Superior temporal gyrus (tissue), 1 donor: ENCODE measurements at regions not wholly inside any gene's neighbourhood (a gene's known extent, or its start where the extent isn't known, plus 50 kb on each side); places are given as distances from the start of the nearest gene placed in this dataset.

Experiments
- DNase-seq: peaks from one replicate; pipeline ENCODE4 v3.0.0-alpha.2; 2016; ENCODE audit errors: extremely low spot score

DNA sequence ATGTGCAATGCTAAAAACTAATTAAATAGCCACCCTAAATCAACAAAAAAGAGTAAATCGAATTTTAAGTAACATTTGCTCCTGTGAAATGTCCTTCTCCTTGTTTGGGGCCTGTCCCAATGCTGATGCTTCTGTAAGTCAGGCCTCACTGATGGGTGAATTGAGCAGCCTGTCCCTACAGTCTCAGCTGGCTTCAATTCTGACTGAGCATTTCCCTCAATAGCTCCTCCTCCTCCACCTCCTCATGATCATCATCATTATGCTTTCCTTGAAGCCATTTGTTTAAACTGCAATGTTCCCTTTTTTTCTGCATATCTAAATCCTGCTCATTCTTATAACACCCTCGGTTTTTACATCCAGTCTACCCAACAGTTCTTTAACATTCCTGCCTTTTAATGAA is 137.2 kb upstream of the CELF4 start:
- DNase-seq: no peak

DNA sequence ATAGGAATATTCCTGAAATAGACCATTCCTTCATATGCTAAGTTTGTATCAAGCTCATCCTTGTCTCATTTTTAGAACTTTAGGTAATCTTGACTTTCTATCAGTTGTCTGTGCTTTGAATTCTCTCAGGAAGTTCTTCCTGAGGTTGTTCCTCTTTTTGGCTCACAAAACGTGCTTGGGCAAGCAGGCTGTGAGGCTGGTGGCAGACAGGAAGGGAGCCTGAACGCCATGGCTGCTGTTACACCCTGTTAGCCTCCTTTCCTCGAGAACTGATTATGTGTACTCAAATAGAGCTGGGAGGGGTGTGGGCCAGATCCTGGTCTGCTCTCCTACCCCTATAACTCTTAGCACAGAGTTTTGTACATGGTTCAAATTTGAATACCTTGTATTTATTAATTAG is 136.4 kb upstream of the CELF4 start:
- no peak for DNase-seq

DNA sequence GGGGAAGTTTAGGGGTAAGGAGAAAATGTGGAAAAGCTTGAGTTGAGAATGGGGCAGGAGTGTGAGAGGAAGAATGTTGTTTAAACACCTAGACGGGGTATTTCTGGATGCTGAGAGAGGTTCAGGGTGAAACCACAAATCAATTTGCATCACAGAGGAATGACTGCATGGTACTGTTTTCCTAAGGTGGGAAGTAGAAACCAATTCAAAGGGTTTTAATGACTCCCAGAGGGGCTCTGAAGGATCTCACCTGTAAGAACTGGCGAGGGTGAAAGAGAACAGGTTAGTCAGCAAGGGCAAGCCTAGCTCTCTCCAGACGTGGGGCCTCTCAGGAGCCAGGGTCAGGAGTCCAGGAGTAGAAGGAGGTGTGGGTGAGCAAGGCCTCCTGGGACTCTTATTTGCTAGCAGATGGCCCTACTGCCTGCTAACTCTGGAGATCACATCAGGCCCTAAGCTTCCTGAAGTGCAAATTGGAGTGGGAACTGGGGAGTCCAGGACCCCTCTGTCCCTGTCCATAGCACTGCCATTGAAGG is 133.0 kb upstream of the CELF4 start:
- DNase-seq: no peak

DNA sequence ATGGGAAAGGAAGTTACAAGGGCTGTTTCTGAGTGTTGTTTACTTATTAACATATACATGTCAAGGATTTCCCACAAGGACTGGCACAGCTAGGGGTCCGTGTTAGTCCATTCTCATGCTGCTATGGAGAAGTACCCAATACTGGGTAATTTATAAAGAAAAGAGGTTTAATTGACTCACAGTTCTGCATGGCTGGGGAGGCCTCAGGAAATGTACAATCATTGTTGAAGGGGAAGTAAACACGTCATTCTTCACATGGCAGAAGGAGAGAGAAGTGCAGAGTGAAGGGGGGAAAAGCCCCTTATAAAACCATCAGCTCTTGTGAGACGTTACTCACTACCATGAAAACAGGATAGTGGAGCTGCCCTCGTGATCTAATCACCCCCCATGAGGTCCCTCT is 128.9 kb upstream of the CELF4 start:
- DNase-seq: no peak

DNA sequence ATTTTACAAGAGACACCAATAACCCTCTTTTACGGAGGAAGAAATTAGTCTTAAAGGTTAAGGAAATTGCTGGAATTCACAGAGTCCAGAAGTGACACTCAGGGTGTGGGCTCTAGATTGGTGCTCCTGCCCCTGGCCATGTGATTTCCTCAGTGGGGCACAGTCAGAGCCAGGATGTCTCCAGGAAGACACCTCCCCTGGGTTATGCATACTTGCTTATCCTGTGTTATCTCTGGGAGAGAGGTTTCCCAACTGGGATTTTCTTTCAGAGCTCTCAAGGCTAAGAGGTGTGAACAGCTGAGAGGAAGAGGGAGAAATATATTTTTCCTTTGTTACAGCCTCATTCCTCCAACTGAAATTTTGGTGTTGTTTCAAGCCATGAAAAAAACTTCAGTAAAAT is 125.6 kb upstream of the CELF4 start:
- no peak for DNase-seq

DNA sequence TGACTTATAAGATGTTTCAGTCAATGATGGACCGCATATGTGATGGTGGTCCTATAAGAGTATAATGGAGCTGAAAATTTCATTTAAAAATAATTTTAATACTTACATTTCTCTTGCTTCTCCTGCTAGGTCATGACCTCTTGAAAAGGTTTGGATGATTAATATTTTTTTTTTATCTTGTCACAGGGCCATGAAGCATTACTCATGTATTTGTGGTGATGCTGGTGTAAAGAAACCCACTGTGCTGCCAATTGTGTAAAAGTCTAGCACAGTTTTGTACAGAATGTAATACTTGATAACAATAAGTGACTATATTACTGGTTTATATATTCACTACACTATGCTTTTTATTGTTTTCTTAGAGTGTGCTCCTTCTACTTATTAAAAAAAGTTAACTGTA is 124.2 kb upstream of the CELF4 start:
- DNase-seq: no peak

DNA sequence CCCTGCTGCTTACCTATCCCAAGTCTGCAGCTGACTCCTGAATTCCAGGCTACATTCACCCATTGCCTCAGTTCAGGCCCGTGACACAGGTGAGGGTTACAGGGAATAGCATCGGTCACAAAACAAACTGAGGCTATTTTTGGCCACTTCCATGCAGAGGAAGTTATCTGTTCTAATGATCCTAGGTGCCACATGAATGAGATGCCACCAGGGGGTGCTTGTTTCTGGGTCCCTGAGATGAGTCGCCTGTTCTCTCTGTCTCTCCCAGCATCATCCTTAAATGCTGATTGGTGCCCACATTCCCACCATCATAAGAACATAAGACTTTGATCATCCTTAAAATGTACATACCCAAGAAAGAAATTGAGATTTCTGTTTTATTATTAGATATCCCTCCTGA is 119.0 kb upstream of the CELF4 start:
- no peak for DNase-seq

DNA sequence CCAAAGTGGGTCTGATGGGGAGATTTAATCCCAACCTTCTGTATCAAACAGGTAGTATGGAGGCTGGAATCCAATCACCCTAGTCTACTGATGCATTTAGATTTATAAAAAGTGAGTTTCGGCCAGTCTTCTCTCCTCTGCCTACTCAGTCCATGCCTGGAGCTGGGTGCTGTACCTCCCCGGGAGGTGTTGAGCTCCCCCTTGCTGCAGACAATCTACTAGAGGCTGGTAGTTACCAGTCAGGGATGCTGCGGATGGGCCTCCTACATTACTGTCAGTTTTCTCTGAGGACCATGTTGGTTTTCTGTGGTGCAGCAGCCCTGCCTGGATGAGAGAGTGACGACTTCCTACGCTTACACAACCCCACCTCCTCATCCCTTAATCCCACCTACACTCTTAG is 118.6 kb upstream of the CELF4 start:
- DNase-seq: no peak

DNA sequence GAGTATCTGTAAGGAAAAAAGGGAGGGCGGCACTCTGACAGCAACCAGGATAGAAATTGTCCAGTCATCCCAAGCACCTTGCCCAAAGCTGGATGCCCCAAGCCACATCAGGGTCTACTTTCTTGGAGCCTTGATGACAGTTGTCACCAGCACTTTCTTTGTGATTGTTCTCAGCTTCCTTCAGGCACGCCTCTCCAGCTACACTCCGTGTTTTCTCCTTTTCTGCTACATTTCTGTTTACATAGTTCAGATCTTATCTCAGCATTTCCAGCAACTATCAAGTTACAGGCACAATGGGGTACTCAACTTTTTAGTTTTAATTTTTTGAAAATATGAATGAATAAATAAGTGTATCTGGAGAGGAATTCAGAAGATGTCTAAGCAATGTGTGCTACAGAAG is 115.3 kb upstream of the CELF4 start:
- DNase-seq: no peak

DNA sequence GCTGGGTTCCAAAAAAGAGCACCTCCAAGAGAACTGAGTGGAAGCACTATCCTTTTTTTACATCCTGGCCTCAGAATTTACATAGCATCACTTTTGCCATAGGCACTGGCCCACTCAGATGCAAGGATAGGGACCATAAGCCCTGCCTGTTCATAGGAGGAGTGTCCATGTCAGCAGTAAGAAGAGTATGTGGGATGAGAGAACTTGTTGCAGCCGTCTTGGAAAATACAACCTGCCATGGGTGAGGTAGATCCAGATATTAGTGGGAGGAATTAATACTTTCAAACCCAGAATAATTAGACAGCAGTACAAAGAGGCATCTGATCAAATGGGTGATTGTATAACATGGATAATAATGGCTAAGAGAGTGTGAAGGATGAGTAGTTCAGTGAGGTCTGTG is 110.7 kb upstream of the CELF4 start:
- DNase-seq: no peak

DNA sequence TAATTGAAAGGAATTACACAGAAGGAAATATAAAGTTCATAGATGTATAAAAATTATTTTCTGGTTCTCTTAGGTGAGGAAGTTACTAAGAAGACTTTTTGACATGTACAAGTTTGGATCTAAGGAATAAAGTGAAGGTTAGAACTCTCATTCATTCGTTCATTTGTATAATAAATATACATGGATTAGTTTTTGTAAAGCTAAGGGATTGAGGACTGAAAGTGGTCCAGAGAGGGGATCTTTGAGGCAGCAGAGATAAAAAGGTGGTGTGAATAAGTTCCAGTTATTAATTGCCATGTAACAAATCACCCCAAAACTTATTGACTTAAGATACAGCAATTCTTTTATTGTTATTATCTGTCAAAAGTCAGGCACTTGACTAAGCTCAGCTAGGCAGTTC is 110.1 kb upstream of the CELF4 start:
- DNase-seq: no peak

DNA sequence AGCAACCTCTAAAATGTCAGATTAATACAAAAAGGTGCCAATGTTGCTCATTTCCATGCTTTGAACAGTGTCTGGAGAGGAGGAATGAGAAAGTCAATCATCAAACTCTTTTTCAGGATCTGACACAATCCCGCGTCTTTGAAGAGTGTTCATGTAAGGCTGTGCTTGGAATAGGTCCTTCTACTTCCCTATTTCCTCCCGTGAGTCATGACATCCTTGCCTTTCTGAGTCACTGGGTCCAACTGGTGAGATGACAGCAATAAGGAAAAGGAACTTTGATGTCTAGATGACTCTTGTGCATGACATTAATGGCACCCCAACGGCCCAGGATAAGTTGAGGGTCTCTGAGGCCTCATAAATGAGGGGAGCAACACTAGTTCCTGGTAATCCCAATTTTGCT is 109.0 kb upstream of the CELF4 start:
- no peak for DNase-seq

DNA sequence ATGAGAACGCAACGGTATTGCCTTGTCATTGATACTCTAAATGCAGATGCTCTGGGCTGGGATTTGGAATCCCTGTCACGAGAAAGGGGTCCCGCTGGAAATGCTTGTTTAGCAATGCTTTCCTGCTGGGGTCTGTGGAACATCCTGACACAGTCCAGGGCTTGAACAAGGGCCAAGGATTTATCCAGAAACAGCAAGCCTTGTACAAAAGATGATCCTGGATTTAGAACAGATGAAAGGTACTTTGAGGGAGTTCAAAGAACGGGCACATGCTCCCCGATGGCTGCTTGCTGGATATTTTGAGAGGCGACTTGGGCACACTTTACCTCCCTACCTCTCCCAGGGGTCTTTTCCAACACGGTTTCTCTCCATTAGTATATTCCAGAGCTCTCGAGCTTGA is 108.1 kb upstream of the CELF4 start:
- no peak for DNase-seq

DNA sequence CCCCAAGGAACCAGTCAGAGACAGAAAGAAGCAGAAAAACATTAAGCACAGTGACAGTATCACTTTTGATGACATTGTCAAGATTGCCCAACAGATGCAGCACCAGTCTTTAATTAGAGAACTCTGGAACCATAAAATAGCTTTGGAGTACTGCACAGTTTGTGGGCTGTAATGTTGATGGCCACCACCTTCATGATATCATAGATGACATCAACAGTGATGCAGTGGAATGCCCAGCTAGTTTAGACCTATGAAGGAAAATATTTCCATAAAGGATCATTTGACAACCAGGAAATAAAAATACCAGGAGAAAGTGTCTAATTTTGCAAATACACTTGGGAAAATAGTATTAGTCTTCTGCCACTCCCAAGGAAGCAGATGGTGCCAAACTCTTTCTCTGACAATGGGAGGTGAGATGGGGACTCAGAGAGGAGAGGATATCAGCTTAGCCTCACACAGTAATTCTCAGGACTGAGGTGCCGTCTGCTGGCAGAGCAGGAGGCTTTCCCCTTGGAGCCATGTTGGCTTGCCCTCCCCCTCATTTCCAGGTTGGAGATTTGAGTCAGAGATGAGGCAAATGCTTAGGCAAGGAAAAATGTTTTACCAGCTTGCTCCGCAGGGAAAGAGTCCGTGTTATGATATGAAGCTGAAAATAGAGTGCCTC is 107.5 kb upstream of the CELF4 start:
- no peak for DNase-seq

DNA sequence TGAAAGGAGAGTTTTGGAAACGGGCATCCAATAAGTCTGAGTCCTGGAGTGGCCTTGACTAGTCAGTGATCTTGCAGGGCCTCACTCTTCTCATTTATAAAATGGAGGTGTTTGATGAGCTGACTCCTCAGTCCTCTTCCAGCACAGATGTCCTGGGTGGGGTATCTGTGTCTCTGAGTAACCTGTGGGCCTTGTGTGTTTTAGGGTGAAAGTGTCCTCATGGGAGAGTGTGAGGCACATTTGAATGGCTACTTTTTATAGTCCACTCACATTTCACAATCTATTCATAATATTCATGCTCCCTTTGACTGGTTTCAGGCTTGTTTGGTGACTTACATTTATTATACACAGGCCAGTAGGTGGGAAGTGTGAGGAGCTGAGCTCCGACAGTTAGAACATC is 106.4 kb upstream of the CELF4 start:
- DNase-seq: no peak

DNA sequence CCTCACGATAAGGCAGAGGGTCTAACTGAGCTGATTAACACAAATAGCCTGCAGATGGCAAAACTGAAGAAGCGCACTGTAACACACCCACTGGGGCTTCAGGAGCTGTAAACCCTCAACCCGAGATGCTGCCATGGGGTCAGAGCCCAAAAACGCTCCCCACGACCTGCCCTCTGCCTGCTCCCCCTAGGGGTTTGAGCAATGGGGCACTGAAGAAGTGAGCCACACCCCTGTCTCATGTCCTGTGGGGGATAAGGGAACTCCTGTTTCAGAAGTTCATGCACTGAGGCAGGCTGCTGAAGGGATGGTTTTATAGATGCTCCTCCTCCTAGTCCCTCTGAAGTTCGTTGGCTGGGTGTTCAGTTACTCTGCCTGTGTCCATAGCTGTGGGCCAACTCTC is 105.9 kb upstream of the CELF4 start:
- DNase-seq: no peak

DNA sequence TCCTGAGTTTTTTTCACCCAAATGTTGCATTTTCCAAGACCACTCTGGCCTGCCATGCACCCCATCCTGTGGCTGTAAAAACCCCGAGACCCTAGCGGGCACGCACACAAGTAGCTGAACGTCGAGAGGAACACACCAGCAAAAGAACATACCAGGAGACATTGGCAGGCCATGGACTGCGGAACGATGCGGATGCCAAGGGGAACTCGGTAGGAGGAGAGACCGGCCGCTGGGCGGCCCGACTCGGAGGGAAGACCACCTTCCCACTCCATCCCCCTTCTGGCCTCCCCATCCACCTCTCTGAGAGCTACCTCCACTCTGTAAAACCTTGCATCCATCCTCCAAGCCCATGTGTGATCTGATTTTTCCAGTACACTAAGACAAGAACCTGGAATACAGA is 105.5 kb upstream of the CELF4 start:
- DNase-seq: no peak

DNA sequence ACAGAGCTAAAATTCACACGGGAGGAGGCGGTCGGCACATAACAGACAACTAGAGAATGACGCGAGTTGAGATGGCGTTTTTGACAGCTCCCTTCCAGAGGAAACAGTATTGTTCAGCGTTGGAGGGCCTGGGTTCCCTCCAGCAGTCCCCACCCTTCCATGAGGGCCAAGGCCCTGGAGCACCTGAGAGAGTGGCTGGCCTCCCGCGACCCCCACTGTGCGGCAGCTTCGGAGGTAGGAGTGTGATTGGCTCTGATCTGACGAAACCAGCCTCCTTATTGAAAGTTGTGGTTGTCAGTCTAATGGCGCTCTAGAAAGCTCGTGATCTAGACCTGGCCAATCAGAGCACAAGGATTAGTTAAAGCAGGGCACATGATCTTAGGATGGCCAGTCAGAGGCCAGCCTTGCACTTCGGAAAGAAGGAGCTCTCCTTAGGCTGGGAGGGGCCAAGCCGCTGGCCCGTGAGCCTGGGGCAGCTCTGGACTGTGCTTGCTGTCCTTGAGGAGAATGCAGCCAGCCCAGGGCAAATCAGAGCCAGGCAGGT is 104.5 kb upstream of the CELF4 start:
- no peak for DNase-seq

DNA sequence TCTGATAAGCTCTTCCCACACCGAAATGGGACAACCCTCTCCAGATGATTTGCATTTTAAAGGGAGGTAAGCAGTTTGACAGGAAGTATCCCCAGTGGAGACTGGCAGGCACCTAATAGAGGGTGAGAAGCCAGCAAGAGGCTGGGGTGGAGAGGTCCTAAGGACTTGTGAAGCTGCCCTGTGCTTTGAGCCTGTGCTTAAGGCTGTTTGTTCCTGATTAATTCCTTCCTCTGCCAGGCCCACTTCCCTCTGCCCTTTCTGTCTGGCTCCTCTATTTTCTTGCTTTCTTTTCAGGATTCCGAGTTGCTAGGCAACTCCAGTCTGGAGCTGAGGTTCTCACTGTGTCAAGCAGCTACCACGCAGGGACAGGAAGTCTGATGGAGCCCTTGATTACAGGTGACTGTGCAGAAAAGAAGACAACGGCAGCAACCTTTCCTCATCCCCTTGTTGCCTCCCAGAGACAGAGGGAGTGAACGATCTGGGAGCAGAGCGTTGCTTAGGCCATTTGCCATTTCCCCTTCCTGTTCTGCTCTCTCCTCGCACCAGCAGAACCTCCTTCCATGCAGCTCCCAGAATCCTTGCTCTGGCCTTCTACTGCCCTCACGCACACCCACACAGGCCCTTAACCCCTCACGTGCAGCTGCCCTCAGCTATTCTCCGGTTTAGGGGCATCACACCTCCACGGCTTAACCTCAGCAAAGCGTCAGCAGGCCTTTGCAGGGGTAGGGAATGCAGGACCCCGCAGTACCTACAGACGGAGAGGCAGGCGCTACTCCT is 103.6 kb upstream of the CELF4 start:
- DNase-seq: peak; percentile 42

DNA sequence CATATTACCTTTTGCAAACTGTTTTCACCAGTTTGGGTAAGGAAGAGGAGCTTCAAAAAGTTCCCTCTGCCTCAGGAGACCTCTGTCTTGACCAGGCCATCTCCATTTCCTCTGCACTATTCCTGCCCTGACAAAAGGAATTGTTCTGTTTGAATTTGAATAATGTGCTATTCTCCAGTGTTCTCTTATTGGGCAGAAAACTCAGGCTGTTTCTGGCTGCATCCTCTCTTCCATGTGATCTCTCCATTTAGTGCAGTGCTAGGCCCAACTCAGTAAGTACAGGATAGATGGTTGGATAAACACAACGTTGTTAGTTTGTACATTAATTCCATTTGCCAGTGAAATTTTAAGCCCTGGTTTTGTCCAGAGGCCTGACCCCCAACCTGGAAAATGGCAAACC is 102.2 kb upstream of the CELF4 start:
- peak; percentile 63 for DNase-seq

DNA sequence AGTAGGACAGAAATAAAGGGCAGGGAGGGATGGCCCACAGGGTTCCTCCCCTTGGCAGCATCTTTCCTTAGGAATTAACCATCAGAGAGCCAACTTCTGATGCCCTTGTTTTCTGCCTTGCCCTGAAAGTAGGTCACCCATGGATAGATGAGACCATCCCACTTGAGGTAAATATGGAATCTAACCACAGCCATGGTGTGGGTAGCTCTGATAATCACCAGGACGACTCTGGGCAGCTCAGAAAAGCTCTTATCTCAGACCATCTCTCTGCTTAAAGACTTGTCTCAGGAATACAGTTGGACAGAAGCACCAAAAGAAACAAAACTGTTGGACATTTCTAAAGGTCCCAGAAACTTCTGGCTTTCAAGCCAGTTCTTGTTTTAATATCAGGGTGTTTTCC is 101.4 kb upstream of the CELF4 start:
- no peak for DNase-seq

DNA sequence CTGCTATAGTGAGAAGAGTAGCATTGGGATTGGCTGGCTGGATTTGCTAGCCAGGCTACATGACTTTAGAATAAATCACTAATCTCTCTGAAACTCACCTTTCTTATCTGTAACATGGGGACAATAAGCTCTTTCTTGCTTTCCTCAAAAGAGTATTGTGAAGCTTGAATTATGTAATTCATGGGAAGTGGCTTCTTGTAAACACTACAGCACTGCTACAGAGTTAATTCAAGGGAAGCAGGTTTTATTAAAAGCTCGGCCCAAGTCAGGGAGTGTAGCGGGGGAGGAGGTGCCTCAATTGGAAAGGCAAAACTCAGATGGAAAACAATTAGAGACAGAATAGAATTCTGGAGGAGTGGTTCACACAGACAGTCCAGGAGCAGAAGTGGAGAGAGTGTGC is 100.9 kb upstream of the CELF4 start:
- DNase-seq: no peak

DNA sequence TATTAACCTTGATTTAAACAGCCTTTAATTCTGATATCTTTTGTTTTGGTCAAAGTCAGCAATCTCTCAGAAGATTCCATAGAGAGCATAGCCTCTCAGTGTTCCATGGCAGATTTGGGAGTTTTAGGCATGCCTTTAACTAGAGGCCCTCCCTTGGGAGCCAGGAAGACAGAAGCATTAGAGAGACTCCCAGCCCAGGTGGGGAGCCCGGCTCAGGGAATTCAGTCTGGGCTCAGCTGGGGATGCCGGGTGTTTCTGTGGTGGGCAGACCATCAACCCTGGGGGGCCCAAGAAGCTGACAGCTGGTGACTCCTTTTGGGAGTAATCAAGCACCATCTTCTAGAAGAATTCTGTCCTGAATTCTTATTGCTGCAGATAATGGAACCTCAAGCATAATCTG is 99.7 kb upstream of the CELF4 start:
- DNase-seq: no peak
